SJSA1 (cell line): ENCODE measurements at regions not wholly inside any gene's neighbourhood (a gene's known extent, or its start where the extent isn't known, plus 50 kb on each side); places are given as distances from the start of the nearest gene placed in this dataset.

ENCODE experiments used
- DNase-seq, 2 experiments: peaks; one replicate each; pipeline ENCODE4 v3.0.0-alpha.2; 2015 to 2020; ENCODE audit warnings: low spot score in 2 of 2, low read depth in 1 of 2
- H3K27ac ChIP-seq: fragments of 250-450 bp; sonication (Bioruptor Pico); 2 replicates; pipeline ENCODE4 v1.5.1; 2020; ENCODE audit warnings: mild to moderate bottlenecking, moderate library complexity
- H3K27me3 ChIP-seq: fragments of 250-450 bp; sonication (Bioruptor Pico); replicated peaks from 2 replicates; pipeline ENCODE4 v1.5.1; 2020; ENCODE audit warnings: mild to moderate bottlenecking, moderate library complexity
- H3K36me3 ChIP-seq: fragments of 250-450 bp; sonication (Bioruptor Pico); 2 replicates; pipeline ENCODE4 v1.5.1; 2020; ENCODE audit warnings: mild to moderate bottlenecking
- H3K4me1 ChIP-seq: fragments of 250-450 bp; sonication (Bioruptor Pico); replicated peaks from 2 replicates; pipeline ENCODE4 v1.6.1; 2021; ENCODE audit warnings: mild to moderate bottlenecking
- H3K4me3 ChIP-seq: fragments of 250-450 bp; sonication (Bioruptor Pico); 2 replicates; pipeline ENCODE4 v1.5.1; 2020; ENCODE audit warnings: mild to moderate bottlenecking
- H3K9me3 ChIP-seq: fragments of 250-450 bp; sonication (Bioruptor Pico); replicated peaks from 2 replicates; pipeline ENCODE4 v1.5.1; 2020; ENCODE audit warnings: mild to moderate bottlenecking

- Histone ChIP-seq H3K4me3 (no peak overlapping the region), H3K4me1 (no peaks in the 10 kb centered on the region), H3K9me3 (no peaks in the 10 kb centered on the region), H3K27me3 (no peaks in the 10 kb centered on the region), H3K27ac (no peak overlapping the region), H3K36me3 (no peaks in the 10 kb centered on the region)
- no peak for DNase-seq
Observed at GRCh38 chr9:2907411-2907810, 63.5 kb upstream of the PUM3 start.

GRCh38 chr9:2904242-2904930 lies 60.5 kb upstream of the PUM3 start:
- Histone ChIP-seq H3K9me3 (no peaks in the 10 kb centered on the region), H3K36me3 (no peaks in the 10 kb centered on the region), H3K4me1 (no peaks in the 10 kb centered on the region), H3K27ac (no peak overlapping the region), H3K4me3 (no peak overlapping the region), H3K27me3 (no peaks in the 10 kb centered on the region)
- no peak for DNase-seq
